ENCODE measurements at regions not wholly inside any gene's neighbourhood (a gene's known extent, or its start where the extent isn't known, plus 50 kb on each side); places are given as distances from the start of the nearest gene placed in this dataset.

DNA sequence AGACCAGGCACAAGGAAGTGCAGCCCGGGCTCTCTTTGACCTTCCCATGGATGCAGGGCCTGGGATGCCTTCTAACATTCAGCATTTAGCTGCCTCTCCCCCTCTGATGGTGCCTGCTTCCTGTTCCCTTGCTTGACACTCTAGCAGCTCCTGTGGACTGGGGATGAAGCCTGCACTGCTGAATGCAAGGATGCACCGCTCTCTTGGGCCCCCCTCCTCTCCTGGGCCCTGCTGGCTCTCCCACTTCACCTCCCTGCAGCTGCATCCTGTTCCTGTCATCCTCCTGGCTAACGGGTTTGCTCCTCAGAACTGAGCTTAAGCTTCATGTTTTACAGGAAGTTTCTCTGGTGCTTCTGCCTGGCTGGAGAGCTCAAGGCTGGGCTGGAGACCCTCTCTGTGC lies 254.1 kb downstream of the TSN start:
- no peak for DNase-seq
- TF ChIP-seq POLR2A (IDR thresholded peaks at IDR 0.05; ENCODE audit: low read length): no peak
- no peak for TF ChIP-seq GATA1 (IDR thresholded peaks at IDR 0.05; ENCODE audit: low read depth, low read length)

DNA sequence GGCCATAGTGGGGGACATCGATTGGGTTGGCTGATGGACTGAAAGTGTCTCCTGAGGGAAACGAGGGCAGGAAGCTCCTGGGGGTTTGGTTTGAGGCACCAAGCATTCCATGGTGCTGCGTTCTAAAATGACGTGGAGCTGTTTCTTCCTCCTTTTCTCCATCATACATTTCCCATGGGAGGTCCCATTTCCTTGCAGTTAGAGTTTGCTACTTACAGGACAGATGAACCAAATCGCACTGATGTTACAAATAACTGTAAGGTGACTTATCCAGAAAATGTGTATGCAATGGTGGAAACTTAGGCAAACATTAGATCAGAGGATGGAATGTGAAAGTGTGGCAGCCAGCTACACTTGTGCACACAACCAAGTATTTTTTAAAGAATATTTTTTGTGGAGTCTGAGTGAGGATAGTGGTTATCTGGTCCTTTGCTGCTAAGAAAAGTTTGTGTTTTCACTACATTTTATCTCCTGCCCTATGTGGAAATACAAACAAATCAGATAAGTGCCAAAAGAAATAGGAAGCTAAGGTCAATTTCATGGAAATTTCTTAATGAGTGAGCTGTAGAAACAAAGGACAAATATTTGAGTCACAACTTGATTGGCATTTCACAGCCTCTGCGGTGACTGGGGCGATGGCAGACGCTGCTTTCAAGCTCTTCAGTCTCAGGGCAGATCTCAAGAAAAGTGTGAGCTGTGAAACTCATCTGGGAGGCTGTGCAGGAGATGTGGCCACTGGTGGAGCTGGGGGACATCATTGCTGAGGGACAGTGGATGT lies 256.2 kb downstream of the TSN start:
- no peak for TF ChIP-seq GATA1 (IDR thresholded peaks at IDR 0.05; ENCODE audit: low read depth, low read length)
- TF ChIP-seq POLR2A (IDR thresholded peaks at IDR 0.05; ENCODE audit: low read length): no peak
- DNase-seq: no peak

- no peak for DNase-seq
- TF ChIP-seq GATA1 (IDR thresholded peaks at IDR 0.05; ENCODE audit: low read depth, low read length) (no peak), POLR2A (IDR thresholded peaks at IDR 0.05; ENCODE audit: low read length) (no peak)
Measured at GRCh38 chr2:122018736-122019135, 263.3 kb downstream of the TSN start.

DNA sequence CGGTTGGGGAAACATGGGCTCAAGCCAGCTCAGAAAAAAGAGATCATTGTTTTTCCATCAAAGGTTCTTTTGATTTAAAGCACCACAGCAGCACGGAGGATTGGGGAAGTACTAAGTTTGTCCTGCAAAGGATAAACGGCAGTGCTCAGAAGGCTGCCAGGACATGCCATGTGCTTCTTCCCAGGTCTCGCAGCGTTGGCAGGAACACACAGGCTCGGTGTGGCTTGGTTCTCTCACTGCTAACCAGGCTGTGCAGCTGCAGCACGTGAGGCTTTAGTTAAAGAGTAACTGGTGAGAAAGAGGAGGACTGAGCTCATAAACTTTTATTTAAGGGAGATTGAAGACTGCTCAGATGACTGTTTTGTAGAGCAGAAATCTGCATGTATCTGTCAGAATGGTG lies 264.3 kb downstream of the TSN start:
- no peak for DNase-seq
- no peak for TF ChIP-seq POLR2A (IDR thresholded peaks at IDR 0.05; ENCODE audit: low read length)
- no peak for TF ChIP-seq GATA1 (IDR thresholded peaks at IDR 0.05; ENCODE audit: low read depth, low read length)

- no peak for TF ChIP-seq GATA1 (IDR thresholded peaks at IDR 0.05; ENCODE audit: low read depth, low read length)
- TF ChIP-seq POLR2A (IDR thresholded peaks at IDR 0.05; ENCODE audit: low read length): no peak
- DNase-seq: no peak
Measured at GRCh38 chr2:122020377-122020776, 264.9 kb downstream of the TSN start.

DNA sequence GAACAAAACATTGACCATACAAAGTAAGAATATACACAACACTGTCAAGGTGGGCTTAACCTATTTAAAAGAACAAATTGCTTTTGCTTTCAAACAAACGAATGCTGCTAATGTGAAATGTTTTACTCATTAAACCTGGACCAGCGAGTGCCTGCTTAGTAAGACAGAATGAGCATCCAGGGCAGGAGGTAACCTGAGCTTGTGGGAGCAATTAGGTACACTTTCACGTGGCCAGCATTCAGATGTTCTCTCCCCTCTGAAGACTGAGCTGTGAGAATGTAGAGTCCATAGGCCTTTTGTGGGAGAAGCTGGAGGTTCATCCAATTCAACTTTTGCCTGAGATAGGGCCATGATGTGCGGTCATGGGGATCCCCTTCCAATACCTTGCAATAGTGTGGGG lies 266.5 kb downstream of the TSN start:
- TF ChIP-seq GATA1 (IDR thresholded peaks at IDR 0.05; ENCODE audit: low read depth, low read length): no peak
- no peak for TF ChIP-seq POLR2A (IDR thresholded peaks at IDR 0.05; ENCODE audit: low read length)

GRCh38 chr2:122022531-122022930 lies 267.1 kb downstream of the TSN start:
- TF ChIP-seq POLR2A (IDR thresholded peaks at IDR 0.05; ENCODE audit: low read length) (no peak), GATA1 (IDR thresholded peaks at IDR 0.05; ENCODE audit: low read depth, low read length) (no peak)
- no peak for DNase-seq

More for the DNA sequence above, 266.5 kb downstream of the TSN start:
- DNase-seq: no peak

- TF ChIP-seq GATA1 (IDR thresholded peaks at IDR 0.05; ENCODE audit: low read depth, low read length): no peak
- no peak for TF ChIP-seq POLR2A (IDR thresholded peaks at IDR 0.05; ENCODE audit: low read length)
- DNase-seq: no peak
Measured at GRCh38 chr2:122023059-122023864, 267.8 kb downstream of the TSN start.

GRCh38 chr2:122027510-122028217 lies 272.2 kb downstream of the TSN start:
- TF ChIP-seq POLR2A (IDR thresholded peaks at IDR 0.05; ENCODE audit: low read length) (no peak), GATA1 (IDR thresholded peaks at IDR 0.05; ENCODE audit: low read depth, low read length) (no peak)
- DNase-seq: no peak

GRCh38 chr2:122028371-122029100 lies 273.1 kb downstream of the TSN start:
- DNase-seq: no peak
- TF ChIP-seq POLR2A (IDR thresholded peaks at IDR 0.05; ENCODE audit: low read length) (no peak), GATA1 (IDR thresholded peaks at IDR 0.05; ENCODE audit: low read depth, low read length) (no peak)

DNA sequence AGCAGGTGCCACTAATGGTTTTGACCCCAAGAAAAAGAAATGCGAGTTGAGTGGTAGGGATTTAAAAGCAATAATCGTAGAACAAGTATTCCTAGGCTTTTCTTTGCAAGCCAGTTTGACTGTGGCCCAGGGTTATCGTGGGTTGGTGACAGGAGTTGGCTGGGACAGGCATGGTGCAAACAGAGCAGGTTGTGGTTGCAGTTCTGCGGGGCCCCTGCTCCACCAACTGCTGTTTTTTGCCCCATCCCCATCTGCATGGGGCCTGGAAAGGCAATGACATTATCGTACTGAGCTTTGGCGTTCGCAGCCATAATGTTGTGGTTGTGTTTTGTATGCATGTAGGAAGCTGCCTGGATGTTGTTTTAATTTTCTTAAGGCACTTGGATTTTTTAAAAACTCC lies 274.0 kb downstream of the TSN start:
- no peak for DNase-seq
- TF ChIP-seq POLR2A (IDR thresholded peaks at IDR 0.05; ENCODE audit: low read length) (no peak), GATA1 (IDR thresholded peaks at IDR 0.05; ENCODE audit: low read depth, low read length) (no peak)

- TF ChIP-seq GATA1 (IDR thresholded peaks at IDR 0.05; ENCODE audit: low read depth, low read length) (no peak), POLR2A (IDR thresholded peaks at IDR 0.05; ENCODE audit: low read length) (no peak)
- DNase-seq: no peak
Measured at GRCh38 chr2:122029945-122030344, 274.5 kb downstream of the TSN start.

DNA sequence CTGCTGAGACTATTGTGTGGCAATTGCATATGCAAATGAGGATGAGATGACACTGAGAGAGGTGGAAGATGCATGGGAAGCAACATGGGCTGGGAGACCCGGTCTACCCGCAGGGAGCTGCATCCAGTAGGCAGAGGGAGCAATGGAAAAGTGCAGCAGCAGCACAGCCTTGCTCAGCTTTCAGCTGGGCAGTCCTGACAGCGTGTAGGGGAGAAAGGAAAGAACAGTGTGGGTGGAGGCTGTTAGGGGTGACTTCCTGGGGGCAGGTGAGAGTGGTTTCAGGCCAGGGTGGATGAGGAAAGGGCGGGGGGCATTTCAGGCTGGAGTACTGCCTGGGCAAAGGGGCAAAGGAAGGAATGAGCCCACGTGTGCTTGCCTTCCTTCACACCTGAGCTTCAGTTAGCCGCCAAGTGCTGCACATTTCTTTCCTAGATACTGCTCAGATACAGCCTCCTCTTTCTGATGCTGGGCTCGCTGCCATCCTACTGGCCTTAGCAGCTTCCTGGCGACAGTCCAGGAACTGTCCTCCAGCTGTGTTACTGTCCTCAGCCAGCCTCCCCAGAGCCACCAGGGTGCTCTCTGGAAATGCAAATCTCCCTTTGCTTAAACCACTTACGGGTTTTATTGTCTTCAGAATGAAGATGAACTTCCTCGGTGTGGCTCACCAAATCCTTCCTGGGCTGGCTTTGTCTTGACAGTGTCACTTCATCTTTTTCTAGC lies 276.3 kb downstream of the TSN start:
- DNase-seq: no peak
- no peak for TF ChIP-seq POLR2A (IDR thresholded peaks at IDR 0.05; ENCODE audit: low read length)
- TF ChIP-seq GATA1 (IDR thresholded peaks at IDR 0.05; ENCODE audit: low read depth, low read length): no peak
